ENCODE measurements at regions not wholly inside any gene's neighbourhood (a gene's known extent, or its start where the extent isn't known, plus 50 kb on each side); places are given as distances from the start of the nearest gene placed in this dataset.

DNA sequence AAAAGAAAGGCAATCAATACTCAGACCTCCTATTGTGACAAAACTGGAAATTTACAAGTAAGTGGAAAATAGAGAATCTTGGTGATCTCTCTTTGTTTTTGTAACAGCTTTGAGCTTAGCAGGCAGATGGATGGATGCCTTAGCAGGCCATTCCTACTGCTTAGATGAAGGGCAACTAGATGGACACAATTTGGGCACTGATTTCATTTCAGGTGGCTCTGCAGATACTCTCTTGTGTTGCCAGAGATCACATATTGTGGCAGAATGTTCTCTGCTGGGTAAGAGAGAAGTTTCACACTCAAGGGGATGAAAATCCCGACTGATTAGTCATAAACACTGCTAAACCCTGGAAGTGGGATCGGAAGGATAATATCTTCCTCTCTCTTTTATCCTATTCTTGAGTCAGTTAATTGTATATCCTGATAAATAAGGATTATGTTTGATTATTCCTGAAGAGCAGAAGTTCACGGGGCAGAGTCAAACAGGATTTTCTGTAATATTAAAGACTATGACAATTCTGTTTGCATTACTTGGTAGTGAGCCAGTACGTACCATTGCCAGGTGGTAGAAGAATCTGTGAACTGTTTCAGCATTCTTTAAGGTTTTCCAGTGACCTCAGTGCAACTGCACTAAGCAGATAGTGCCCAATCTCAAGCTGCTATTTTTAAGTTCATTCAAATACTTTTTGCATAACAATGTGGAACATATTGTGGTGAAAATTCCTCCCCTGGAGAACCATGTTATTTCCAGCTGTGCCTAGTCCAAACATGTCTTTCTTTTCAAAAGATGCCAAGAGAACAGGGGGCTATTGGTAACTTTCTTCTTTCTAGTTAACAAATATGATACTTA lies 974.3 kb downstream of the FSTL5 start:
- WGBS, 2 donors (ENCODE audit: low coverage in 1 of 2): 60 to 65% methylated on average over 1 to 4 of the region's 4 CpGs
- intact Hi-C loops (cut with DNase I; ENCODE audit: low total_unique reads): no loop called here
- Histone ChIP-seq H3K9me3 (no peaks in the 10 kb centered on the region), H3K27ac (no peak overlapping the region), H3K36me3 (no peaks in the 10 kb centered on the region), H3K27me3 (no peaks in the 10 kb centered on the region), H3K4me1 (no peaks in the 10 kb centered on the region), H3K4me3 (no peak overlapping the region)
- no peak for TF ChIP-seq EP300 (IDR thresholded peaks at IDR 0.05; ENCODE audit: low read depth)
- TF ChIP-seq, protein P1, sequence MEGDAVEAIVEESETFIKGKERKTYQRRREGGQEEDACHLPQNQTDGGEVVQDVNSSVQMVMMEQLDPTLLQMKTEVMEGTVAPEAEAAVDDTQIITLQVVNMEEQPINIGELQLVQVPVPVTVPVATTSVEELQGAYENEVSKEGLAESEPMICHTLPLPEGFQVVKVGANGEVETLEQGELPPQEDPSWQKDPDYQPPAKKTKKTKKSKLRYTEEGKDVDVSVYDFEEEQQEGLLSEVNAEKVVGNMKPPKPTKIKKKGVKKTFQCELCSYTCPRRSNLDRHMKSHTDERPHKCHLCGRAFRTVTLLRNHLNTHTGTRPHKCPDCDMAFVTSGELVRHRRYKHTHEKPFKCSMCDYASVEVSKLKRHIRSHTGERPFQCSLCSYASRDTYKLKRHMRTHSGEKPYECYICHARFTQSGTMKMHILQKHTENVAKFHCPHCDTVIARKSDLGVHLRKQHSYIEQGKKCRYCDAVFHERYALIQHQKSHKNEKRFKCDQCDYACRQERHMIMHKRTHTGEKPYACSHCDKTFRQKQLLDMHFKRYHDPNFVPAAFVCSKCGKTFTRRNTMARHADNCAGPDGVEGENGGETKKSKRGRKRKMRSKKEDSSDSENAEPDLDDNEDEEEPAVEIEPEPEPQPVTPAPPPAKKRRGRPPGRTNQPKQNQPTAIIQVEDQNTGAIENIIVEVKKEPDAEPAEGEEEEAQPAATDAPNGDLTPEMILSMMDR (IDR thresholded peaks at IDR 0.05): no peak
- no peak for TF ChIP-seq POLR2AphosphoS5 (IDR thresholded peaks at IDR 0.05)
- no peak for TF ChIP-seq POLR2A (IDR thresholded peaks at IDR 0.05)
- DNase-seq: no peak
- in situ Hi-C loops (cut with MboI; ENCODE audit: low pct_ligation_motif_present in 1 of 4, low pct_unique_long_range_greater_than_20kb in 1 of 4, low sequenced_read_pairs in 3 of 4): no loop called here

- 82 to 89% methylated on average over 6 of the region's 6 CpGs for WGBS, 2 donors (ENCODE audit: low coverage in 1 of 2)
- no peak overlapping the region for H3K27ac ChIP-seq
- no peak overlapping the region for H3K4me3 ChIP-seq
- H3K36me3 ChIP-seq: no peaks in the 10 kb centered on the region
- in situ Hi-C loops (cut with MboI; ENCODE audit: low pct_ligation_motif_present in 1 of 4, low pct_unique_long_range_greater_than_20kb in 1 of 4, low sequenced_read_pairs in 3 of 4): no loop called here
- no peaks in the 10 kb centered on the region for H3K9me3 ChIP-seq
- no peak for DNase-seq
- no peaks in the 10 kb centered on the region for H3K27me3 ChIP-seq
- TF ChIP-seq POLR2AphosphoS5 (IDR thresholded peaks at IDR 0.05): no peak
- TF ChIP-seq POLR2A (IDR thresholded peaks at IDR 0.05): no peak
- TF ChIP-seq, protein P1 (IDR thresholded peaks at IDR 0.05): no peak
- no peak for TF ChIP-seq EP300 (IDR thresholded peaks at IDR 0.05; ENCODE audit: low read depth)
- intact Hi-C loops (cut with DNase I; ENCODE audit: low total_unique reads): no loop called here
- no peaks in the 10 kb centered on the region for H3K4me1 ChIP-seq
These were observed 975.2 kb downstream of the FSTL5 start for GRCh38 chr4:161188578-161188977.

GRCh38 chr4:161187569-161187968 lies 976.2 kb downstream of the FSTL5 start:
- TF ChIP-seq POLR2AphosphoS5 (IDR thresholded peaks at IDR 0.05) (no peak), EP300 (IDR thresholded peaks at IDR 0.05; ENCODE audit: low read depth) (no peak), POLR2A (IDR thresholded peaks at IDR 0.05) (no peak)
- TF ChIP-seq, protein P1 (IDR thresholded peaks at IDR 0.05): no peak
- intact Hi-C loops (cut with DNase I; ENCODE audit: low total_unique reads) (no loop called here), in situ Hi-C loops (cut with MboI; ENCODE audit: low pct_ligation_motif_present in 1 of 4, low pct_unique_long_range_greater_than_20kb in 1 of 4, low sequenced_read_pairs in 3 of 4) (no loop called here)
- Histone ChIP-seq H3K36me3 (no peaks in the 10 kb centered on the region), H3K9me3 (no peaks in the 10 kb centered on the region), H3K4me1 (no peaks in the 10 kb centered on the region), H3K27me3 (no peaks in the 10 kb centered on the region), H3K4me3 (no peak overlapping the region), H3K27ac (no peak overlapping the region)
- no peak for DNase-seq
- 75 to 92% methylated on average over 1 of the region's 1 CpG for WGBS, 2 donors (ENCODE audit: low coverage in 1 of 2)

DNA sequence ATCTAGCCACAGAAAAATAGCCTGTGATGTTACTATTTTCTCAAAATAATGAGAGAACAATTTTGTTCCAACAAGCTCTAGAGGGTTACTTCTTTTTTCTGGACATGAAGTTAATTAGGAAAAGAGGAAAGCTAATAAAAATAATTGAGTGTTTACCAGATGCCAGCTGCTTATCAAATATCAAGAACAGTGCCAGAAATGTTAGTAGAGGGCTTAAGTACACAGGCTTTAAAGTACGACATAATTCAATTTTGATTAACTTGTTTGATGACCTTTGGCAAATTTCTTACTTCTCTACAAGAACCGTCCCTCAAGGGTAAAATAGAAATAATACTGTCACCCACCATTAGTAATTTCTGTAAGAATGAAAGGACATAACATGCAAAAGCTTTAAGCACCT lies 977.0 kb downstream of the FSTL5 start:
- Histone ChIP-seq H3K27me3 (no peaks in the 10 kb centered on the region), H3K36me3 (no peaks in the 10 kb centered on the region), H3K9me3 (no peaks in the 10 kb centered on the region), H3K4me3 (no peak overlapping the region), H3K4me1 (no peaks in the 10 kb centered on the region), H3K27ac (no peak overlapping the region)
- 53 to 73% methylated on average over 2 of the region's 2 CpGs for WGBS, 2 donors (ENCODE audit: low coverage in 1 of 2)
- DNase-seq: no peak
- in situ Hi-C loops (cut with MboI; ENCODE audit: low pct_ligation_motif_present in 1 of 4, low pct_unique_long_range_greater_than_20kb in 1 of 4, low sequenced_read_pairs in 3 of 4) (no loop called here), intact Hi-C loops (cut with DNase I; ENCODE audit: low total_unique reads) (no loop called here)
- TF ChIP-seq POLR2A (IDR thresholded peaks at IDR 0.05) (no peak), EP300 (IDR thresholded peaks at IDR 0.05; ENCODE audit: low read depth) (no peak)
- TF ChIP-seq, protein P1 (IDR thresholded peaks at IDR 0.05): no peak
